H54 (cell line): ENCODE measurements at regions not wholly inside any gene's neighbourhood (a gene's known extent, or its start where the extent isn't known, plus 50 kb on each side); places are given as distances from the start of the nearest gene placed in this dataset.

Experiments used
- DNase-seq: peaks from one replicate; pipeline ENCODE4 v3.0.0; 2011; ENCODE audit warnings: low spot score, mixed read lengths; ENCODE audit not compliant: insufficient read length
- FAIRE-seq: peaks from 3 replicates; lab custom pipeline; 2011; peaks lifted over from hg19 to GRCh38; lab: Jason Lieb, UNC
- POLR2A ChIP-seq: IDR thresholded peaks from 2 replicates; pipeline ENCODE4 v1.6.1; 2011; ENCODE audit warnings: low read depth, mild to moderate bottlenecking, low read length

DNA sequence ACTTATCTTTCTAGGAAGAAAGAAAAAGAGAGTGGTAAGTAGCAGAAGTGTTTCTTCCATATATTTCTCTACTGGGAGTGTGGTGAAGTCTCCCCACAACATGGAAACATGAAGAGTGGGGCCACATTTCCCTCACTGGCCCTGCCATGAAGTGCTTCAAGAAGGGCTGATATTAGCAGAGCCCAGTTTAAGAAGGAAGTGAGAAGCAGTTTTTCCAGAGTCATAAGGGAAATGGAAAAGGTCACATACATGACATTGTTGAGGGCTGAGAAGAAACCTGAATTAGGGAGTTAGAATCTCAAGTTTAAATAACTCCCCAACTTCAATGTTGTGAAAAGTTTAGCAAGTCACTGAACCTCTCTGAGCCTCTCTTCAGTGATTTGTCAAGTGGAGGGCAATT lies 171.9 kb upstream of the RBPJ start:
- FAIRE-seq = no peak
- TF ChIP-seq POLR2A = no peak
- DNase-seq = no peak

DNA sequence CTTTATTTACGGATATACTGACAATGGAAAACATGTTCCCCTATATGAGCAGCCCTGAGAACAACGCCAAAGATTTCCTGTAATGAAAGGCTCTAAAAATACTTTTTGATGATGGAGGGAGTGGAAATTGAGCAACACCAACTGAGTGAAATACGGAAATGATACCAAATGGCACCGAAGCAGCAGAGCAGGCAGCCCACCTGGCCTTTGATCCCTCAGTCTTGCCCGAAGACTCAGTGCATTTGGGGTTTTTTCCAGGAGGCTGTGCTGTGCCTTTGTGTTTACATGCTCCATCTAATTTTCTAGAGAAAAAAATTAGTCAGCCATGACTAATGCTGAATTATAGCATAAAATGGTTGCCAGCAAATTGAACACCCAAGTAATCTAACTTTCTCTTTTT lies 169.9 kb upstream of the RBPJ start:
- FAIRE-seq = no peak
- TF ChIP-seq POLR2A = no peak
- no peak for DNase-seq

DNA sequence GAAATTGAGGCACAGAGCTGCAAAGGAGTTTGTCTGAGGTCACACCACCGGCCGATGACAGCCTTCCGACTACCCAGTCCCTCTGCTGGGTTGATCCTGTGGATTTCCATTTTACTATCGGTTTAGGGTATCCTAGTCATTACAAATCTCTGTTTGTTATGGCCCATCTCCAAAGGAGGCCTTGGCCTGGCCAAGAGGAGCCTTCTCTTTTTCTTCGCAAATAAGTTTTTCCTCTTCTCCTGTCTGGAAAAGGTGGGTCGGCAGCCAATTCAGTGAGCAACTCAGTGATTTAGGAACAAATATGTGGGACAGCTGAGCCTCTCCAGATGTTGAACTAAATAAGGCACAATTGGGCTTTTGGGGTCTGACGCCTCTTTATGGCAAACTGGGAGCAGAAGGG lies 169.2 kb upstream of the RBPJ start:
- no peak for TF ChIP-seq POLR2A
- no peak for DNase-seq
- FAIRE-seq = no peak

DNA sequence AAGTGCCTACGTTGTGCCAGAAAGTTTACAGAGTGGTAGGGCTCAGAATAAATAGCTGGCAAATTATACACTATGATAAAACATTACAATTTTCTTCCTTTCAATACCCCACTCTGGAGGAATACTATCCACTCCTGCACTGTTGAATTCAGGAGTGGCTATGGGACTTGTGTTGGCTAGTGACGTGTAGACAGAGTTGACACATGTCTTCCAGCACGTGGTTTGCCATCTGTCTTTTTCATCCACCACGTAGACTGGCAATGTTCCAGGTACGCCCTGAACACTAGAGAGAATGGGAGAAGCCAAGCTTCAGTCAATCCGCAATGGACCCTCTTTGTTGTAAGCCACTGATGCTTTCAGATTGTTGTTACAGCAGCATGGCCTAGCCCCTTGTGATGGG lies 168.8 kb upstream of the RBPJ start:
- TF ChIP-seq POLR2A = no peak
- DNase-seq (no peak), FAIRE-seq (no peak)

DNA sequence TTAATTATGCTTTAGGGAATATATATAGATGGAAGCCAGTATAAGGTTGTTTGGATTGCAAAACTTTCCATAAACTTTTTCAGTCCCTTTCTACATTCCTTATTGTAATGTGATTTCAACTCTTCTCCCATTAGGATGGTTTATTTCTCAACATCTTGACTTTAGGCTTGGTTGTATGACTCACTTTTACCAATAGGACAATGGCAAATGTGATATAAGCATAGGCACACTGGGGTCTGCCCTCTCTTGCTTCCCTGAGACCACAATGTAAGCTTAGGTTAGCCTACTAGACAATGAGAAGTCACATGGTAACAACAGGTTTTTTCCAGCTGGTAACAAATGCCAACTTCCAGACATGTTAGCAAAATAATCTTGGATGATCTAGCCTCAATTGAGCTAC lies 163.3 kb upstream of the RBPJ start:
- no peak for DNase-seq
- no peak for TF ChIP-seq POLR2A
- FAIRE-seq = no peak

DNA sequence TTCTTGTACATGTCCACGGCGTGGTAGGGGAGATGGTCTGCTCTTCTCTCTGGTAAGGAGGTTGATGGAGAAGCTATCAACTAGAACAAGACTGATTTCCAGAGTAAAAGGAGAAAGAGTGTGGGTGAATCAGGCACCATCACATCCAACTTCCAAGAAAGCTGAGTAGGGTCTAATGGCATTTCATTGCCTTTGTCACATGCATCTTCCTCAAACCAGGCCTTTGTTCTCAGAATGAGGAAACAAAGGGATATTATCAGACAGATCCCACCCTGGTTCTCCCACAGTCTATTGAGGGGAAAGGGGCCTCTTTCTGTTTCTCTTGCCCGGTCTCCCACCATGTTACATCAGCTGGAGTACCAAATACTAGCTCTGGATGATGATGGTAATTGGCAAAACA lies 160.2 kb upstream of the RBPJ start:
- DNase-seq (no peak), FAIRE-seq (no peak)
- TF ChIP-seq POLR2A = no peak

DNA sequence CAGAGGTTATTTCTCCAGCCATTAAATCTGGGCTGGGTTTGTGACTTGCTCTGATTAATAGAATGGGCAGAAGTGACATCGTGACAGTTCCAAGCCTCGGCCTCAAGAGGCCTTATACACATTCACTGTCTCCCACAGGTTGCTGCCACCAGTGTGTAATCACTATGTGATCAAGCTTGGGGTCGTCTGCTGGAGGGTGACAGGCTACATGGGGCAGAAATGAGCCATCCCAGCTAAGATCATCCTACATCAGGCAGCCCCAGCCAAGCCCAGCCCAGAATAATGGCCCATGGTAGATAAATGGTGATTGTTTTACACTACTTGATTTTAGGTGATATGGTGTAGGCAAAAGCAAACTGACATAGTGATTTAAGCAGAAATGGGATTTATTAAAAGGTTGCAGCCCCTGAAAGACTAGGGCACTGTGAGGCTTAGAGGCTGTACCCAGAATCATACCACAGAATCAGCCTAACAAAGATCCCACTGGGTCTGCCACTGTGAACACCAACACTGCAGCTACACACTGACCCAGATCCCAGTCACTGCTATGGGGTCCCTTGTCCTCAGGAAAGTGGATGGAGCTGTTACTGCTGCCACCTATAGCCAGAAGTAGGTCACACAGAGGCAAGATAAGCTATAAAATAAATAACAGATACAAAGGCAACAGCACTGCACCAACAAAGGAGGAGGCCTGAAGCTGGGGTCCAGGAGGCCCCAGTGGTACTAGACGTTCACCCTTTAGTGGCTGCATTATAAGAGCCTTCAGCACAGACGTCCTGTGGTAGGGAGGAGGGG lies 159.6 kb upstream of the RBPJ start:
- FAIRE-seq (no peak), DNase-seq (no peak)
- TF ChIP-seq POLR2A = no peak

DNA sequence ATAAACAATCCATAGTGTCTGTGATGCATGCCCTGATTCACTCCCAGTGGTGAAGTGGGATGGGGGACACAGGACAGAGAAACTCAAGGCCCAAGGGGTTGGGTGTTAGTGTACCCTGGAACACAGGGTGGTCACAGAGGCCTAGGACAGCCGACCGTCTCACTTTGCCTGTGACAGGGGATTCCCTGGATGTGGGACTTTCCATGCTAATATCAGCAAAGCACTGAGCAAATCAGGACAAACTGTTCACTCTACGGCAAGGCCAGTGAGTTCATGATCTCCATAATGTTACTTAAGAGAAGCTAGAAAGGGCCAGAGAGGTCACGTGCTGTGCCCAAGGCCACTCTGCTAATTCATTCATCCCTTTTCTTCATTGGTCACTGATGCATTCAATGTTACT lies 158.7 kb upstream of the RBPJ start:
- no peak for TF ChIP-seq POLR2A
- FAIRE-seq (no peak), DNase-seq (no peak)

DNA sequence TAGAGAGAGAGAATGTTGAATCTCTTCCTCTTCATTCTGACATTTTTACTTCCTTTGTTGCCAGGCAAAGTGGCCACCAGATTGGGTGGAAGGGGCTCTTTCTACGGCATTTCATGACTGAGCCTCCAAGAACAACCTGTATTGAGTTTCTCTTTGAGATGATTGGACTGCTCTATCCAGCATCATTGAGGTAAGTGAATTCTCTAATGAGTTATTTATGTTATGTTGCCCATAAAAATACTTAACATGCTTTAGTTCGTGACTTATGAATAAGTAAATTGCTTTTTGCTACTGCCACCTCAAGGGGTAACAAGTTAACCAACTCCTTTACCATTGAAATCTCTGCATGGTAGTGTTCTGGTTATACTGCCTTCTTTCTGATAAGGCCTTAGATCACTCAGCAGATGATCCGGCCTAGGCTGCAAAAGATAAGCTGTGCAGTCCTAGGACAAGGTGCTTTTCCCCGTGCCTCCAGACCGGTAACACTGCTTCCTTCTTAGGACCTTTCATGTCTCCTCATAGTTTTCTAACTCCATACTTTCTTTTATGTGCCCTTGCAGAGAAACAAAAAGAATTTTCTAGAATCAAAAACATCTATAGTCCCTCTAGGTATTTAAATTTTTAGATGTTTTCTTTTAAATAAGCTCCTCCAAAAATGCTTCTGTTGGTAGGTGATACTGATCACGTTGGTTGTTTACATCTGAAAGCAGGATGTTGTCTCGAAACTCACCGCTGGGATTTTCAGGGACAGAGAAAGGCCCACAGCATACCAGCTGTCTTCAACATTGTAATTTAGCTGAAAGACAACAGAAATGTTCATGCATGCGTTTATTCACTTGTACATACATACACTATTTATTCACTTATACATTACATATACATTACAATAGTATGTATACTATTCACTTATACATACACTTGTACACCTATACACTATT lies 157.1 kb upstream of the RBPJ start:
- TF ChIP-seq POLR2A = no peak

DNA sequence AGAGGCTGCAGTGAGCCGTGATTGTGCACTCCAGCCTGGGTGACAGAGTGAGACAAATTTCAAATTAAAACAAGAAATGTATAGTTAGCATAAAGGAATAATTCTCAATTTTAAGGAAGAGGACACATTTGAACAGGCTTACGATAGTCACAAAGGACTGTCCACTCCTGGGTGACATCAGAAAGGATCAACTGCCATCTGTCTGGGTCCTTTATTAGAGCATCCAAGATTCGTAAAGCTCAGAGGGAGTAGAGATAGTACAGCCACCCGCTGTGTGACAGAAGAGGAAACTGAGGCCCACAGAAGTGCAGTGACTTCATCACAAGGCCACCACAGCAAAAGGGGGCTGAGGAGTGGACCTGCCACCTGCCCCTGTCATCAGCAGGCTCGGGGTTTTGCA lies 149.3 kb upstream of the RBPJ start:
- DNase-seq = no peak
- no peak for TF ChIP-seq POLR2A
- no peak for FAIRE-seq

More for the DNA sequence above, 157.1 kb upstream of the RBPJ start:
- FAIRE-seq (no peak), DNase-seq (no peak)

DNA sequence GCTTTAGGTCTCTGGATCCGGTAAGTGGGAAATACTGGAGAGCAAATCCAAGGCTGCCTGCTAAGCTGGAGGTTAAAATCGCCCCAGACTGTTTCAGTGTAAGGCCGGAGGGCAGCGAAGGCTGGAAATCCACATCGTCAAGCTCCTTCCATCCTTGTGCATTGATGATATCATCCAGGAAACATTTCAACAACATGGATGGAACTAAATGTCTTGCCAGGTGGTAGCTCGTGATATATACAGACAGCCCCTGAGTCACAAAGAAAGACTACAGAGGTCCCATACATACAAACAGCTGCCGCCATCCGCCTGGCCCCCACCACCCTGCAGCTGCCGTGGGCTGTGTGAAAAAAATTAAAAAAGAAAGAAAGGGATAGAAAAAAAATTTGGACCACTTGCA lies 148.9 kb upstream of the RBPJ start:
- DNase-seq = no peak
- no peak for TF ChIP-seq POLR2A
- no peak for FAIRE-seq

DNA sequence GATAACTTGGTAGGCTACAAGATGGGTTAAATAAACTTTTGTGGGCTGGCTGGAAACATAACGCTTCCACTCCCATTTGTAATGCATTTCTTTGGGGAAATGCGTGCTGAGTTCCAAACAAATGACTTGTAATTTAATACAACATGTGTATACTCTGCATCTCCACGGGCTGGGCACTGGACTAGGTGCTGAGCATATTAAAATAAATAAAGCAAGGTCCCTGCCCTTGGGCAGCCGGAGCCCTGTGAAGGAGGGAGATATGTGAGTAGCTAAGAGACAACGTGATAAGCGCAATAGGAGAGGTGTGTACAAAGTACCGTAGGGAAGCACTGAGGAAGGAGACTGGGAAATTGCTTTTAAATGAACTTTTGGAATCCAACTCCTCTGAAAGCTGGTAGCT lies 147.2 kb upstream of the RBPJ start:
- FAIRE-seq (no peak), DNase-seq (no peak)
- no peak for TF ChIP-seq POLR2A

DNA sequence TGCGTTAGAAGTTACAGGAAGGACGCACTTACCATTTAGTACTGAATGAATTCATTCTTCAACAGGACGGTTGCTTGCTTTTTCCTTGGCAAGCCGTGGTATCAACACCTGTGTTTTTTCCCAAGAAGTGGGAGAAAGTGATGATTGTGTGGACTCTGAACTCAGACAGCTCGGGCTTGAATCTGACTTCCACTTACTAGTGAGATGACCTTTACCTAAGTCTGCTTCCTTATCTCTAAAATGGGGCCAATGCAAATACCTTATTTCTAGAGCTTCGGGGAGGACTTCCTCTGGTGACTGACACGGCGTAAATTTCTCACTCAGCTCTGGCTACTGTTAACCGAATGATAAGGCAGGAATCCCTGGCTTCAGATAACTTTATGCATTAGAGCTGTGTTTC lies 146.8 kb upstream of the RBPJ start:
- DNase-seq (no peak), FAIRE-seq (no peak)
- TF ChIP-seq POLR2A = no peak

DNA sequence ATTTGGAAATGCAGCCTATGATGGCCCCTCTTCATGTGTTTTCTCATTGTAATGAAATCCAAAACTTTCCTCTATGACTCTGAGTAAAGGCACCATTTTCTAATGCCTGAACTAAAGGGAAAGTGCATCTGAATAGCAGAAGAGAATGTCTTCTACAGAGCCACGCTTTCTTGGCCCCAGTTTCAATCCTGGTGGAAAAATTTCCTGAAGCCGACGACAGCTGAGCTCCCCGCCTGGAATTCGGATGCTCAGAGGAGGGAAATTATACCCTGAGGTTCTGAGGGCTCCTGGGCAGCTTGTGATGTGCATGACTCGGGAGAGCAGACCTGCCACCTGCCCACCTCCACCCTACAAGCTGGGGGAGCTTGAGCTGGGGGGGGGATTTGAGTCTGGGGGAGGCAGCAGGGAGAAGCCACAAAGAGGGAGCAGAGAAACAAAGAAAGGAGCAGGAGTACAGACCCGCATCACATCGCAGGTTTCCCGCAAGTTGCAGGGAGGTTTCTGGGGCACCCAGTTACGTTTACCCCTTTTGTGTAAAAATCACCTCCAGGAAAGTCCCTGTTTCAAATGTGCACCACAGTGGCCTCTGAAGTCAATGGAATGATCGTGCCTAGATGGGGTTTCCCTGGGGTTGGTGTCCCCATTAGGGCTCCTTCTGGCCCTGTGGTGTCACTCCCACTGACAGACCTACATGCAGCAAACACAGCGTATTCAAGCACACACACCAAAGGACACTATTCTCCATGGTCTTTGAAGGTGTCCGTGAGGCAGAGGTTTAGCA lies 145.6 kb upstream of the RBPJ start:
- FAIRE-seq = no peak
- DNase-seq = no peak
- TF ChIP-seq POLR2A = no peak
